Neural progenitor cell (in vitro differentiated cells): ENCODE measurements at regions not wholly inside any gene's neighbourhood (a gene's known extent, or its start where the extent isn't known, plus 50 kb on each side); places are given as distances from the start of the nearest gene placed in this dataset.

Experiments
- DNase-seq: peaks from one replicate; pipeline ENCODE4 v3.0.0-alpha.2; 2016; ENCODE audit warnings: low spot score
- H2AFZ ChIP-seq: fragments of 200-600 bp; sonication (generic); replicated peaks from 2 replicates; pipeline ENCODE4 v1.6.1; 2016; ENCODE audit warnings: antibody characterized with exemption
- H3F3A ChIP-seq: fragments of 200-600 bp; sonication (generic); 2 replicates; pipeline ENCODE4 v1.6.1; 2016; ENCODE audit warnings: antibody characterized with exemption, low read depth
- H3K27ac ChIP-seq: fragments of 200-600 bp; sonication (generic); 2 replicates; pipeline ENCODE4 v1.5.1; 2016; ENCODE audit warnings: mild to moderate bottlenecking
- H3K27me3 ChIP-seq: fragments of 200-600 bp; sonication (generic); 2 replicates; pipeline ENCODE4 v1.6.1; 2016; ENCODE audit warnings: mild to moderate bottlenecking, moderate library complexity
- H3K36me3 ChIP-seq: fragments of 200-600 bp; sonication (generic); 2 replicates; pipeline ENCODE4 v1.5.1; 2016
- H3K4me1 ChIP-seq: fragments of 200-600 bp; sonication (generic); 2 replicates; pipeline ENCODE4 v1.6.1; 2016; ENCODE audit warnings: mixed run types
- H3K4me2 ChIP-seq: fragments of 200-600 bp; sonication (generic); 2 replicates; pipeline ENCODE4 v1.6.1; 2016
- H3K4me3 ChIP-seq: fragments of 200-600 bp; sonication (generic); 2 replicates; pipeline ENCODE4 v1.5.1; 2016
- H3K79me2 ChIP-seq: fragments of 200-600 bp; sonication (generic); 2 replicates; pipeline ENCODE4 v1.6.1; 2016; ENCODE audit warnings: low read depth
- H3K9ac ChIP-seq: fragments of 200-600 bp; sonication (generic); 2 replicates; pipeline ENCODE4 v1.6.1; 2016
- H3K9me3 ChIP-seq: fragments of 200-600 bp; sonication (generic); 2 replicates; pipeline ENCODE4 v1.5.1; 2016; ENCODE audit warnings: low read depth
- H4K20me1 ChIP-seq: fragments of 200-600 bp; sonication (generic); 2 replicates; pipeline ENCODE4 v1.6.1; 2016; ENCODE audit warnings: low read depth
- H3K27ac Mint-ChIP-seq: 3 replicates; pipeline ENCODE4 v1.8.0; 2021; ENCODE audit warnings: mixed read lengths
- H3K27me3 Mint-ChIP-seq: 2 replicates; pipeline ENCODE4 v1.8.0; 2022; ENCODE audit warnings: low read depth, mild to moderate bottlenecking, inconsistent platforms, moderate library complexity, mixed read lengths; ENCODE audit not compliant: insufficient read depth
- H3K36me3 Mint-ChIP-seq: 3 replicates; pipeline ENCODE4 v1.8.0; 2021; ENCODE audit warnings: mixed read lengths
- H3K4me1 Mint-ChIP-seq: 3 replicates; pipeline ENCODE4 v1.8.0; 2021; ENCODE audit warnings: mixed read lengths
- H3K4me3 Mint-ChIP-seq: 3 replicates; pipeline ENCODE4 v1.8.0; 2021; ENCODE audit warnings: mild to moderate bottlenecking, moderate library complexity, mixed read lengths
- H3K9me3 Mint-ChIP-seq: 3 replicates; pipeline ENCODE4 v1.8.0; 2020; ENCODE audit warnings: mixed read lengths
- CTCF ChIP-seq: fragments of 200-600 bp; sonication (generic); IDR thresholded peaks from 2 replicates; pipeline ENCODE4 v1.5.1; 2017; ENCODE audit warnings: antibody characterized with exemption, mild to moderate bottlenecking
- EZH2 ChIP-seq: fragments of 200-600 bp; sonication (generic); IDR thresholded peaks from 2 replicates; pipeline ENCODE4 v1.6.1; 2017; ENCODE audit warnings: antibody characterized with exemption, mild to moderate bottlenecking, moderate library complexity
- EZH2phosphoT487 ChIP-seq: fragments of 200-600 bp; sonication (generic); IDR thresholded peaks from 2 replicates; pipeline ENCODE4 v1.6.1; 2017; ENCODE audit warnings: antibody characterized with exemption

- H3K27ac ChIP-seq: no peak overlapping the region
- no peak overlapping the region for H3K4me3 ChIP-seq
- no peak overlapping the region for H2AFZ ChIP-seq
- H3K36me3 ChIP-seq: no peaks in the 10 kb centered on the region
- Mint-ChIP-seq H3K27ac (no peak overlapping the region), H3K36me3 (no peaks in the 10 kb centered on the region), H3K27me3 (no peaks in the 10 kb centered on the region), H3K9me3 (no peaks in the 10 kb centered on the region), H3K4me1 (peaks cover 24% of the 10 kb centered on the region), H3K4me3 (no peak overlapping the region)
- H4K20me1 ChIP-seq: no peaks in the 10 kb centered on the region
- DNase-seq: no peak
- no peak overlapping the region for H3K9ac ChIP-seq
- no peaks in the 10 kb centered on the region for H3K4me1 ChIP-seq
- no peaks in the 10 kb centered on the region for H3K79me2 ChIP-seq
- H3K4me2 ChIP-seq: no peak overlapping the region
- H3F3A ChIP-seq: no peaks in the 10 kb centered on the region
- no peaks in the 10 kb centered on the region for H3K9me3 ChIP-seq
- H3K27me3 ChIP-seq: no peaks in the 10 kb centered on the region
- no peak for TF ChIP-seq EZH2phosphoT487
These were observed 115.9 kb upstream of the TANK start for GRCh38 chr2:161044095-161044865.

- no peak overlapping the region for H3K4me3 ChIP-seq
- H3F3A ChIP-seq: no peaks in the 10 kb centered on the region
- no peaks in the 10 kb centered on the region for H3K36me3 Mint-ChIP-seq
These were observed 115.3 kb upstream of the TANK start for GRCh38 chr2:161044921-161045320.

GRCh38 chr2:161045726-161046125 is 114.5 kb upstream of the TANK start:
- Histone ChIP-seq H2AFZ (no peak overlapping the region), H3K27me3 (no peaks in the 10 kb centered on the region), H3K9ac (no peak overlapping the region), H3K27ac (no peak overlapping the region), H3K36me3 (no peaks in the 10 kb centered on the region), H3K4me2 (no peak overlapping the region), H3K4me1 (no peaks in the 10 kb centered on the region), H3K79me2 (no peaks in the 10 kb centered on the region), H3F3A (no peaks in the 10 kb centered on the region), H3K4me3 (no peak overlapping the region), H4K20me1 (no peaks in the 10 kb centered on the region), H3K9me3 (no peaks in the 10 kb centered on the region)
- no peaks in the 10 kb centered on the region for H3K9me3 Mint-ChIP-seq
- no peaks in the 10 kb centered on the region for H3K36me3 Mint-ChIP-seq
- H3K4me1 Mint-ChIP-seq: peaks cover 24% of the 10 kb centered on the region
- TF ChIP-seq EZH2phosphoT487 (no peak), CTCF (no peak), EZH2 (no peak)
- H3K27me3 Mint-ChIP-seq: no peaks in the 10 kb centered on the region
- no peak overlapping the region for H3K27ac Mint-ChIP-seq
- H3K4me3 Mint-ChIP-seq: no peak overlapping the region
- DNase-seq: no peak

More at GRCh38 chr2:161044921-161045320, 115.3 kb upstream of the TANK start:
- Histone ChIP-seq H3K27me3 (no peaks in the 10 kb centered on the region), H3K9me3 (no peaks in the 10 kb centered on the region), H4K20me1 (no peaks in the 10 kb centered on the region), H3K4me1 (no peaks in the 10 kb centered on the region), H3K79me2 (no peaks in the 10 kb centered on the region), H3K4me2 (no peak overlapping the region), H3K9ac (no peak overlapping the region), H3K36me3 (no peaks in the 10 kb centered on the region), H3K27ac (no peak overlapping the region), H2AFZ (no peak overlapping the region)
- H3K4me3 Mint-ChIP-seq: no peak overlapping the region
- TF ChIP-seq EZH2phosphoT487: no peak
- H3K4me1 Mint-ChIP-seq: peaks cover 24% of the 10 kb centered on the region
- H3K27me3 Mint-ChIP-seq: no peaks in the 10 kb centered on the region
- H3K27ac Mint-ChIP-seq: no peak overlapping the region
- no peaks in the 10 kb centered on the region for H3K9me3 Mint-ChIP-seq
- no peak for DNase-seq

- no peaks in the 10 kb centered on the region for H3K36me3 ChIP-seq
- no peak overlapping the region for H3K4me3 ChIP-seq
- no peaks in the 10 kb centered on the region for H3K4me1 ChIP-seq
- H3K9me3 Mint-ChIP-seq: no peaks in the 10 kb centered on the region
- H3K27ac Mint-ChIP-seq: no peak overlapping the region
- no peaks in the 10 kb centered on the region for H3K27me3 ChIP-seq
- TF ChIP-seq EZH2 (no peak), CTCF (no peak)
- H3K9ac ChIP-seq: no peak overlapping the region
- H3F3A ChIP-seq: no peaks in the 10 kb centered on the region
- no peaks in the 10 kb centered on the region for H3K36me3 Mint-ChIP-seq
- no peak overlapping the region for H3K27ac ChIP-seq
- H3K4me1 Mint-ChIP-seq: peaks cover 24% of the 10 kb centered on the region
- no peaks in the 10 kb centered on the region for H3K79me2 ChIP-seq
- DNase-seq: no peak
- no peak overlapping the region for H2AFZ ChIP-seq
- H3K4me3 Mint-ChIP-seq: no peak overlapping the region
- H3K9me3 ChIP-seq: no peaks in the 10 kb centered on the region
- H4K20me1 ChIP-seq: no peaks in the 10 kb centered on the region
- no peaks in the 10 kb centered on the region for H3K27me3 Mint-ChIP-seq
- H3K4me2 ChIP-seq: no peak overlapping the region
These were observed 113.4 kb upstream of the TANK start for GRCh38 chr2:161046876-161047275.
